ENCODE measurements at regions not wholly inside any gene's neighbourhood (a gene's known extent, or its start where the extent isn't known, plus 50 kb on each side); places are given as distances from the start of the nearest gene placed in this dataset.
"Not testable (repeated sequence)": the region's sequence is repeated elsewhere in the genome, so short reads cannot be mapped to it uniquely, and the experiment has no call there.

DNA sequence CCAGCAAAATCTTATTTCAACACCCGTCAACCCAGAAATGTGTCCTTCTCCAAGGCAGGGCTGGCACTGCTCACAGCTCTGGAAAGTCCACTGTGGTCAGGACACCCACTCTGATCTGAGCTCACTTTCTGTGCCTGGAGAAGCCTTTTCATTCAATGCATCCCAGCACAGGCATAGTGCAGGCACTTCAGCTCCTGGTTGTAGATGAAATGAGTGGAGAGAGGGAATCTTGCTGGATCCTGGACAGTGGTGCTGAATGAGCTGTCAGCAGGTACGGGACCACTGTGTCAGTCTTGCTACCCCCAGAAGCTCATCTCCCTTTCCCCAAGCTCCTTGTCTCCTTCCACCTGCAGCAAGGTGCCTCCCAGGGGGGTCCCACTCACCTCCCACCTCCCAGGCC lies 86.1 kb upstream of the SALL1 start:
- no peaks in the 10 kb centered on the region for H3K9me3 ChIP-seq
- H3K27me3 ChIP-seq, result no peaks in the 10 kb centered on the region
- no peak overlapping the region for H3K27ac ChIP-seq
- H3K4me1 ChIP-seq, result no peaks in the 10 kb centered on the region
- no peak overlapping the region for H3K4me3 ChIP-seq
- no peak for DNase-seq (ENCODE audit: low spot score)
- TF ChIP-seq, protein P1, sequence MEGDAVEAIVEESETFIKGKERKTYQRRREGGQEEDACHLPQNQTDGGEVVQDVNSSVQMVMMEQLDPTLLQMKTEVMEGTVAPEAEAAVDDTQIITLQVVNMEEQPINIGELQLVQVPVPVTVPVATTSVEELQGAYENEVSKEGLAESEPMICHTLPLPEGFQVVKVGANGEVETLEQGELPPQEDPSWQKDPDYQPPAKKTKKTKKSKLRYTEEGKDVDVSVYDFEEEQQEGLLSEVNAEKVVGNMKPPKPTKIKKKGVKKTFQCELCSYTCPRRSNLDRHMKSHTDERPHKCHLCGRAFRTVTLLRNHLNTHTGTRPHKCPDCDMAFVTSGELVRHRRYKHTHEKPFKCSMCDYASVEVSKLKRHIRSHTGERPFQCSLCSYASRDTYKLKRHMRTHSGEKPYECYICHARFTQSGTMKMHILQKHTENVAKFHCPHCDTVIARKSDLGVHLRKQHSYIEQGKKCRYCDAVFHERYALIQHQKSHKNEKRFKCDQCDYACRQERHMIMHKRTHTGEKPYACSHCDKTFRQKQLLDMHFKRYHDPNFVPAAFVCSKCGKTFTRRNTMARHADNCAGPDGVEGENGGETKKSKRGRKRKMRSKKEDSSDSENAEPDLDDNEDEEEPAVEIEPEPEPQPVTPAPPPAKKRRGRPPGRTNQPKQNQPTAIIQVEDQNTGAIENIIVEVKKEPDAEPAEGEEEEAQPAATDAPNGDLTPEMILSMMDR (IDR thresholded peaks at IDR 0.05), result no peak
- no peaks in the 10 kb centered on the region for H3K36me3 ChIP-seq

DNA sequence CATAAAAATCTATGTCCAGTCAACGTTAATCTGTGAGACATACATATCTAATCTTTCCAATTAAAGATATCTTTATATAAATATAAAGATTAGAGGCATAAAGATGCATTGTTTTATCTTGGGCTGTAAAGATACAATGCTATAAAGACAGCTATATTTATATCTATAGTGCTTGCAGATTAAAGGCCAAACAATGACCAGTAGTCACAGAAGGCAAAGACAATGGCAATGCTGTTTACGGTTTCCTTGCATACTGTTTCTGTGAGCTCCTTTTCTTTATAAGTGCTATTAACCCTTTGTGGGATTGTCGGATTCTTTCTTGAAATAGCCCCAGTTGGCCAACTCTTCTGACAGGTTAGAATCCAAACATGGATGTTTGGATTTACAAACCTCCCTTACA lies 85.5 kb upstream of the SALL1 start:
- Histone ChIP-seq H3K36me3 (no peaks in the 10 kb centered on the region), H3K27ac (no peak overlapping the region), H3K4me1 (no peaks in the 10 kb centered on the region), H3K9me3 (no peaks in the 10 kb centered on the region), H3K27me3 (no peaks in the 10 kb centered on the region), H3K4me3 (no peak overlapping the region)
- TF ChIP-seq, protein P1 (IDR thresholded peaks at IDR 0.05), result no peak
- DNase-seq (ENCODE audit: low spot score), result no peak

DNA sequence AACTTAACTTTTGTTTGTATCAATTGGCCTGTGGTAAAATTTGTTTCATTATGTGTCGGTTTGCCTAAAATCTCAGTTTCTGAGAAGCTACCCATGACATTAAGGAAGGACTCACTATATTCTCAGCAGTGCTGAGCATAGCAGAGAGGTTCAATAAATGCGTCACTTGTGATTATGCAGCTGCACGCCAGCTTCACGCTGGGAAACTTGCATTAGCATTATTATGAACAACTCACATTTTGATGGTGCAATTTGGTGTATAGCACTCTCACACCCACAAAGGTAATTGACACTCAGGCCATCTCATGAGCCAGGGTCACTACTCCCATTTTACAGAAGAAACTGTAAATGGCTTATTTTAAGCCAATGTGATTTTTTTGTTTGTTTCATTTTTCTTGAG lies 80.6 kb upstream of the SALL1 start:
- no peaks in the 10 kb centered on the region for H3K27me3 ChIP-seq
- H3K4me1 ChIP-seq, result no peaks in the 10 kb centered on the region
- H3K36me3 ChIP-seq, result no peaks in the 10 kb centered on the region
- TF ChIP-seq, protein P1 (IDR thresholded peaks at IDR 0.05), result no peak
- H3K4me3 ChIP-seq, result no peak overlapping the region
- no peak for DNase-seq (ENCODE audit: low spot score)
- H3K9me3 ChIP-seq, result no peaks in the 10 kb centered on the region
- H3K27ac ChIP-seq, result no peak overlapping the region

DNA sequence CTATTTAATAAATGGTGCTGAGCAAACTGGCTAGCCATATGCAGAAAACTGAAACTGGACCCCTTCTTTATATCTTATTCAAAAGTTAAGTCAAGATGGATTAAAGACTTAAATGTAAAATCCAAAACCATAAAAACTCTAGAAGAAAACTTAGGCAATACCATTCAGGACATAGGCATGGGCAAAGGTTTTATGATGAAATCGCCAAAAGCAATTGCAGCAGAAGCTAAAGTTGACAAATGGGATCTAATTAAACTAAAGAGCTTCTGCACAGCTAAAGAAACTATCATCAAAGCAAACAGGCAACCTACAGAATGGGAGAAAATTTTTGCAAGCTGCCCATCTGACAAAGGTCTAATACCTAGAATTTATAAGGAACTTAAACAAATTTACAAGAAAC lies 79.0 kb upstream of the SALL1 start:
- H3K4me1 ChIP-seq; DNase-seq (ENCODE audit: low spot score); H3K27me3 ChIP-seq; H3K9me3 ChIP-seq; H3K36me3 ChIP-seq; H3K4me3 ChIP-seq; H3K27ac ChIP-seq: not testable (repeated sequence)

GRCh38 chr16:51228097-51228659 lies 77.1 kb upstream of the SALL1 start:
- no peak for DNase-seq (ENCODE audit: low spot score)
- Histone ChIP-seq H3K4me3 (no peak overlapping the region), H3K27ac (no peak overlapping the region), H3K27me3 (no peaks in the 10 kb centered on the region), H3K36me3 (no peaks in the 10 kb centered on the region), H3K4me1 (no peaks in the 10 kb centered on the region), H3K9me3 (no peaks in the 10 kb centered on the region)
- TF ChIP-seq, protein P1 (IDR thresholded peaks at IDR 0.05), result no peak

- Histone ChIP-seq H3K4me1 (no peaks in the 10 kb centered on the region), H3K36me3 (no peaks in the 10 kb centered on the region), H3K9me3 (no peaks in the 10 kb centered on the region), H3K4me3 (no peak overlapping the region), H3K27me3 (no peaks in the 10 kb centered on the region), H3K27ac (no peak overlapping the region)
- TF ChIP-seq, protein P1 (IDR thresholded peaks at IDR 0.05), result no peak
- no peak for DNase-seq (ENCODE audit: low spot score)
These were observed 74.8 kb upstream of the SALL1 start for GRCh38 chr16:51225878-51226277.
